ENCODE measurements at regions not wholly inside any gene's neighbourhood (a gene's known extent, or its start where the extent isn't known, plus 50 kb on each side); places are given as distances from the start of the nearest gene placed in this dataset.

- Histone ChIP-seq H3K9me3 (no peaks in the 10 kb centered on the region), H3K36me3 (no peaks in the 10 kb centered on the region), H3K4me3 (no peak overlapping the region), H3K27ac (no peak overlapping the region), H3K4me1 (no peaks in the 10 kb centered on the region), H3K27me3 (no peaks in the 10 kb centered on the region)
- 43% methylated on average over 1 of the region's 1 CpG for WGBS (ENCODE audit: insufficient coverage, low coverage, low lambda C conversion rate, missing lambda C conversion rate)
- DNase-seq = no peak
- TF ChIP-seq POLR2A (IDR thresholded peaks at IDR 0.05) (no peak), CTCF (IDR thresholded peaks at IDR 0.05) (no peak)
- intact Hi-C loops (cut with DNase I) = no loop called here
- ATAC-seq = no peak
Observed at GRCh38 chr1:188476606-188477005, 1647.9 kb downstream of the PLA2G4A start.

- no peak overlapping the region for H3K27ac ChIP-seq
- no peaks in the 10 kb centered on the region for H3K36me3 ChIP-seq
- ATAC-seq = no peak
- no peaks in the 10 kb centered on the region for H3K4me1 ChIP-seq
- H3K27me3 ChIP-seq = no peaks in the 10 kb centered on the region
- H3K9me3 ChIP-seq = peaks cover 0 to 4% (median 0%) of the 10 kb centered on the region in 4 donors
- TF ChIP-seq POLR2A (IDR thresholded peaks at IDR 0.05) (no peak), CTCF (IDR thresholded peaks at IDR 0.05) (no peak)
- DNase-seq = no peak
- intact Hi-C loops (cut with DNase I) = no loop called here
- no peak overlapping the region for H3K4me3 ChIP-seq
- 58% methylated on average over 5 of the region's 5 CpGs for WGBS (ENCODE audit: insufficient coverage, low coverage, low lambda C conversion rate, missing lambda C conversion rate)
Observed at GRCh38 chr1:188489336-188490112, 1660.8 kb downstream of the PLA2G4A start.

- Histone ChIP-seq H3K36me3 (no peaks in the 10 kb centered on the region), H3K4me1 (no peaks in the 10 kb centered on the region), H3K27ac (no peak overlapping the region), H3K9me3 (peaks cover 0 to 4% (median 0%) of the 10 kb centered on the region in 4 donors), H3K27me3 (no peaks in the 10 kb centered on the region), H3K4me3 (no peak overlapping the region)
- intact Hi-C loops (cut with DNase I) = no loop called here
- DNase-seq = no peak
- WGBS (ENCODE audit: insufficient coverage, low coverage, low lambda C conversion rate, missing lambda C conversion rate) = 57% methylated on average over 1 of the region's 1 CpG
- TF ChIP-seq CTCF (IDR thresholded peaks at IDR 0.05) (no peak), POLR2A (IDR thresholded peaks at IDR 0.05) (no peak)
- ATAC-seq = no peak
Observed at GRCh38 chr1:188496506-188496905, 1667.8 kb downstream of the PLA2G4A start.

GRCh38 chr1:188497020-188497419 lies 1668.3 kb downstream of the PLA2G4A start:
- WGBS (ENCODE audit: insufficient coverage, low coverage, low lambda C conversion rate, missing lambda C conversion rate) = 38% methylated on average over 1 of the region's 1 CpG
- TF ChIP-seq POLR2A (IDR thresholded peaks at IDR 0.05) = no peak
- TF ChIP-seq CTCF (IDR thresholded peaks at IDR 0.05) = no peak
- no peak for DNase-seq
- Histone ChIP-seq H3K4me3 (no peak overlapping the region), H3K9me3 (peaks cover 0 to 4% (median 0%) of the 10 kb centered on the region in 4 donors), H3K27ac (no peak overlapping the region), H3K4me1 (no peaks in the 10 kb centered on the region), H3K36me3 (no peaks in the 10 kb centered on the region), H3K27me3 (no peaks in the 10 kb centered on the region)
- intact Hi-C loops (cut with DNase I) = no loop called here
- no peak for ATAC-seq

All from right lobe of liver (tissue), 6 donors.